Transverse colon (tissue), 4 donors: ENCODE measurements at regions not wholly inside any gene's neighbourhood (a gene's known extent, or its start where the extent isn't known, plus 50 kb on each side); places are given as distances from the start of the nearest gene placed in this dataset.

ENCODE experiments used
- DNase-seq: peaks from one replicate; pipeline ENCODE4 v3.0.0-alpha.2; 2019
- H3K27ac ChIP-seq, 4 donors: fragments of 200-600 bp; sonication (generic); 2 replicates each; pipeline ENCODE4 v1.5.1; 2016 to 2018; ENCODE audit warnings: inconsistent platforms in 4 of 4
- H3K27me3 ChIP-seq: fragments of 200-600 bp; sonication (generic); 2 replicates; pipeline ENCODE4 v1.5.1; 2017; ENCODE audit warnings: inconsistent platforms
- H3K36me3 ChIP-seq, 4 donors: fragments of 200-600 bp; sonication (generic); 2 replicates each; pipeline ENCODE4 v1.5.1; 2017 to 2019; ENCODE audit warnings: inconsistent platforms in 4 of 4
- H3K4me1 ChIP-seq, 4 donors: fragments of 200-600 bp; sonication (generic); 2 replicates each; pipeline ENCODE4 v1.5.1; 2017 to 2020; ENCODE audit warnings: inconsistent platforms in 4 of 4
- H3K4me3 ChIP-seq, 4 donors: fragments of 200-600 bp; sonication (generic); 1 replicate in 1 of 4; 2 replicates in 3 of 4; pipeline versions ENCODE4 v1.5.1 to v1.6.1; 2017 to 2019; ENCODE audit warnings: inconsistent platforms in 4 of 4
- H3K9me3 ChIP-seq, 2 donors: fragments of 200-600 bp; sonication (generic); 2 replicates each; pipeline ENCODE4 v1.5.1; 2017 to 2019; ENCODE audit warnings: inconsistent platforms in 2 of 2
- CTCF ChIP-seq, 5 experiments: fragments of 200-600 bp in 3 of 5; fragments of 450-650 bp in 2 of 5; sonication (generic) in 3 of 5; IDR thresholded peaks; 1 replicate in 2 of 5; 2 replicates in 3 of 5; pipeline ENCODE4 v1.5.1; 2016 to 2017; ENCODE audit warnings: antibody characterized with exemption in 5 of 5, inconsistent platforms in 3 of 5, mild to moderate bottlenecking in 2 of 5, moderate library complexity in 1 of 5
- EP300 ChIP-seq: sonication (generic); formaldehyde crosslinking; IDR thresholded peaks from one replicate; pipeline ENCODE4 v1.6.1; 2017; ENCODE audit warnings: antibody characterized with exemption, low read depth
- POLR2A ChIP-seq: fragments of 450-650 bp; IDR thresholded peaks from one replicate; pipeline ENCODE4 v1.6.1; 2016; ENCODE audit warnings: antibody characterized with exemption, mild to moderate bottlenecking, moderate library complexity
- POLR2AphosphoS5 ChIP-seq, 3 donors: sonication (generic); formaldehyde crosslinking; IDR thresholded peaks; one replicate each; pipeline ENCODE4 v1.6.1; 2016; ENCODE audit warnings: antibody characterized with exemption in 3 of 3
- WGBS, 2 donors: methylation state at CpG; one replicate each; pipeline ENCODE4 v1.1.5; 2018; ENCODE audit warnings: low coverage in 1 of 2; 5-methylcytosine and 5-hydroxymethylcytosine counted together
- in situ Hi-C, 4 donors: fragments of 200-750 bp; cut with MboI; loops; one replicate each; pipeline versions ENCODE4 v1.15.0 to v1.15.1; 2017; ENCODE audit warnings: low sequenced_read_pairs in 3 of 4, low pct_ligation_motif_present in 1 of 4, low pct_unique_long_range_greater_than_20kb in 1 of 4
- intact Hi-C: fragments of 100-400 bp; cut with DNase I; formaldehyde crosslinking; loops from one replicate; pipeline ENCODE4 v1.15.1; 2023; ENCODE audit warnings: low total_unique reads

DNA sequence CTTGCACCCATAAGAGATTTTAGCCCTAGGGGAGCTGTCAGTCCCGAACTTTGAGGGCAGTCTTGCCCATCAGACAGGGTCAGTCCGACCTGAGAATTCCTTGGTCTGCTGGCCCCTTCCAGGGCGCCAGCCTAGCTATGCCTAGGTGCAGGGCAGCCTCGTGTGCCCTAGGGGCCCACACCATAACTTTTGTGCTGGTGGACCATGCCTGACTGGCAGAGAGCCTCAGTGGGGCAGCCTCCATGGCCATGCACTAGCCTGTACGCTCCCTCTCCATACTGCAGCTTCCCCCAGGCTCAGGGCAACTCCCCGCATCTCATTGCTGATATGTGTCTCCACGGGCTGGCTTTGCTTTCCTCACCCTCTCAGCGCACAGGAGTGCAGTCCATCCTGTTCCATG, 835.8 kb upstream of the ALCAM start:
- Histone ChIP-seq H3K4me3 (no peak overlapping the region), H3K4me1 (no peaks in the 10 kb centered on the region), H3K27me3 (no peaks in the 10 kb centered on the region), H3K9me3 (peaks cover 0 to 3% of the 10 kb centered on the region in 2 donors), H3K27ac (no peak overlapping the region), H3K36me3 (no peaks in the 10 kb centered on the region)
- in situ Hi-C loops (no loop called here), intact Hi-C loops (no loop called here)
- DNase-seq: no peak
- 86% methylated on average over 7 of the region's 8 CpGs; no CpG with 5 or more reads in 1 of the 2 donors for WGBS, 2 donors
- TF ChIP-seq CTCF (IDR thresholded peaks at IDR 0.05) (no peak), EP300 (no peak), POLR2AphosphoS5 (IDR thresholded peaks at IDR 0.05) (no peak), POLR2A (no peak)

- peaks cover 0 to 3% of the 10 kb centered on the region in 2 donors for H3K9me3 ChIP-seq
- H3K27ac ChIP-seq: no peak overlapping the region
- no peak for DNase-seq
- H3K4me1 ChIP-seq: no peaks in the 10 kb centered on the region
- no peaks in the 10 kb centered on the region for H3K36me3 ChIP-seq
- intact Hi-C loops: no loop called here
- H3K4me3 ChIP-seq: no peak overlapping the region
- in situ Hi-C loops: no loop called here
- no peak for TF ChIP-seq CTCF (IDR thresholded peaks at IDR 0.05)
- TF ChIP-seq POLR2A: no peak
- TF ChIP-seq EP300: no peak
- no peak for TF ChIP-seq POLR2AphosphoS5 (IDR thresholded peaks at IDR 0.05)
- no peaks in the 10 kb centered on the region for H3K27me3 ChIP-seq
Observed at GRCh38 chr3:104536715-104537114, 830.0 kb upstream of the ALCAM start.

- no peak overlapping the region for H3K27ac ChIP-seq
Observed at GRCh38 chr3:104537323-104537722, 829.4 kb upstream of the ALCAM start.

GRCh38 chr3:104546301-104546700, 820.4 kb upstream of the ALCAM start:
- no peaks in the 10 kb centered on the region for H3K27me3 ChIP-seq

More at GRCh38 chr3:104537323-104537722, 829.4 kb upstream of the ALCAM start:
- Histone ChIP-seq H3K4me1 (no peaks in the 10 kb centered on the region), H3K36me3 (no peaks in the 10 kb centered on the region), H3K9me3 (no peaks in the 10 kb centered on the region), H3K4me3 (no peak overlapping the region), H3K27me3 (no peaks in the 10 kb centered on the region)
- TF ChIP-seq CTCF (IDR thresholded peaks at IDR 0.05): no peak
- no peak for TF ChIP-seq POLR2AphosphoS5 (IDR thresholded peaks at IDR 0.05)
- no peak for TF ChIP-seq POLR2A
- no peak for TF ChIP-seq EP300
- intact Hi-C loops (no loop called here), in situ Hi-C loops (no loop called here)
- no peak for DNase-seq
- WGBS, 2 donors: 86 to 94% methylated on average over 3 of the region's 3 CpGs

More at GRCh38 chr3:104546301-104546700, 820.4 kb upstream of the ALCAM start:
- 93 to 95% methylated on average over 3 of the region's 3 CpGs for WGBS, 2 donors
- no peaks in the 10 kb centered on the region for H3K36me3 ChIP-seq
- no peak overlapping the region for H3K27ac ChIP-seq
- intact Hi-C loops: no loop called here
- no peaks in the 10 kb centered on the region for H3K4me1 ChIP-seq
- in situ Hi-C loops: no loop called here
- TF ChIP-seq POLR2A (no peak), CTCF (IDR thresholded peaks at IDR 0.05) (no peak), EP300 (no peak), POLR2AphosphoS5 (IDR thresholded peaks at IDR 0.05) (no peak)
- no peak for DNase-seq
- H3K9me3 ChIP-seq: no peaks in the 10 kb centered on the region
- H3K4me3 ChIP-seq: no peak overlapping the region
